ENCODE measurements at regions not wholly inside any gene's neighbourhood (a gene's known extent, or its start where the extent isn't known, plus 50 kb on each side); places are given as distances from the start of the nearest gene placed in this dataset.
A peak's percentile ranks its signal among the peaks of the same experiment; 100 is the strongest.

- no peak for DNase-seq
Measured at GRCh38 chr21:26412885-26413284, 160.2 kb downstream of the CYYR1 start.

- no peak for DNase-seq
Measured at GRCh38 chr21:26409735-26410134, 163.4 kb downstream of the CYYR1 start.

GRCh38 chr21:26408511-26408910 lies 164.6 kb downstream of the CYYR1 start:
- DNase-seq: no peak

- no peak for DNase-seq
Measured at GRCh38 chr21:26406526-26406925, 166.6 kb downstream of the CYYR1 start.

GRCh38 chr21:26405735-26406361 lies 167.2 kb downstream of the CYYR1 start:
- DNase-seq: peak in 1 of 2 experiments; percentile 15

- DNase-seq: no peak
Measured at GRCh38 chr21:26405071-26405470, 168.0 kb downstream of the CYYR1 start.

GRCh38 chr21:26404288-26404687 lies 168.8 kb downstream of the CYYR1 start:
- no peak for DNase-seq

GRCh38 chr21:26403321-26403720 lies 169.8 kb downstream of the CYYR1 start:
- no peak for DNase-seq

GRCh38 chr21:26397545-26397944 lies 175.5 kb downstream of the CYYR1 start:
- no peak for DNase-seq

- DNase-seq: no peak
Measured at GRCh38 chr21:26394341-26394740, 178.7 kb downstream of the CYYR1 start.

- DNase-seq: no peak
Measured at GRCh38 chr21:26391166-26391565, 181.9 kb downstream of the CYYR1 start.

- no peak for DNase-seq
Measured at GRCh38 chr21:26389971-26390641, 183.0 kb downstream of the CYYR1 start.

- DNase-seq: no peak
Measured at GRCh38 chr21:26388731-26389231, 184.3 kb downstream of the CYYR1 start.

GRCh38 chr21:26385721-26386120 lies 187.4 kb downstream of the CYYR1 start:
- no peak for DNase-seq

GRCh38 chr21:26379561-26379960 lies 193.5 kb downstream of the CYYR1 start:
- DNase-seq: no peak

GRCh38 chr21:26377111-26377694 lies 195.9 kb downstream of the CYYR1 start:
- no peak for DNase-seq

GRCh38 chr21:26374817-26375216 lies 198.3 kb downstream of the CYYR1 start:
- DNase-seq: no peak

- DNase-seq: no peak
Measured at GRCh38 chr21:26368591-26369320, 198.2 kb upstream of the APP start.

- no peak for DNase-seq
Measured at GRCh38 chr21:26366781-26367180, 196.2 kb upstream of the APP start.

GRCh38 chr21:26365849-26366248 lies 195.3 kb upstream of the APP start:
- DNase-seq: no peak

- no peak for DNase-seq
Measured at GRCh38 chr21:26351661-26352060, 181.1 kb upstream of the APP start.

- no peak for DNase-seq
Measured at GRCh38 chr21:26332867-26333266, 162.3 kb upstream of the APP start.

GRCh38 chr21:26331205-26331980 lies 160.8 kb upstream of the APP start:
- no peak for DNase-seq
